GM12872 (cell line): ENCODE measurements at regions not wholly inside any gene's neighbourhood (a gene's known extent, or its start where the extent isn't known, plus 50 kb on each side); places are given as distances from the start of the nearest gene placed in this dataset.

Source experiments
- TF ChIP-seq, protein P1 (sequence below): IDR thresholded peaks from 3 replicates; pipeline ENCODE4 v1.5.1; 2011; ENCODE audit warnings: low read depth, mild to moderate bottlenecking, low read length, moderate library complexity; ENCODE audit not compliant: insufficient read depth

DNA sequence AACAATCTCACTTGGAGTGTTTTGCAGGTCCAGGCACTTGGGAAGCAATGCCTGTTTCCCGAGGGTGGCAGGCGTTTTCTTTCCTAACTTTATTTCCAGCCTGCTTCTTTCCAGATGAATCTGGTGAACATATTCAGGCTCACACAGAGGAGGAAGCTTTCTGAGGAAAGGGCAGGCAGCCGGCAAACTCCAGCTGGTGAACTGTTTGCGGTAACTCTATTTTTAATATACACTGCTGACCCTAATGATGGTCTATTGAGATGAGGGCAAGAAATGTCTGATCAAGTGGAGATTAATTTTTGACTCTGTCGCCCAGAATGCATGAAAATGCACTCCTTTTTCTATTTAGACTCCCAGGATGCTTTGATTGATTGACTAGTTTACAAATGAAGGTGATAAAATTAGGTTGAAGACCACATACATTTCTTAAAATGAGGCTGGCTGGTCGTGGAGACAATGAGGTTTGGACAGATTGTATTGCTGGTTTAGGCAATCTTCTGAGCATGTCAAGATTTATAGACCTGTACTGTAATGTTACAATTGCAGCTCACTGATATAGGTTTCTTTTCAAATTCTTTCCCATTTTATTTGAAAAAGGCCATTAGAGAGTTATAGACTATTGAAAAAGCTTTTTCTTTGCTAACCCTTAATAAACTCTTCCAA lies 153.8 kb downstream of the ATG4C start:
- TF ChIP-seq, protein P1, sequence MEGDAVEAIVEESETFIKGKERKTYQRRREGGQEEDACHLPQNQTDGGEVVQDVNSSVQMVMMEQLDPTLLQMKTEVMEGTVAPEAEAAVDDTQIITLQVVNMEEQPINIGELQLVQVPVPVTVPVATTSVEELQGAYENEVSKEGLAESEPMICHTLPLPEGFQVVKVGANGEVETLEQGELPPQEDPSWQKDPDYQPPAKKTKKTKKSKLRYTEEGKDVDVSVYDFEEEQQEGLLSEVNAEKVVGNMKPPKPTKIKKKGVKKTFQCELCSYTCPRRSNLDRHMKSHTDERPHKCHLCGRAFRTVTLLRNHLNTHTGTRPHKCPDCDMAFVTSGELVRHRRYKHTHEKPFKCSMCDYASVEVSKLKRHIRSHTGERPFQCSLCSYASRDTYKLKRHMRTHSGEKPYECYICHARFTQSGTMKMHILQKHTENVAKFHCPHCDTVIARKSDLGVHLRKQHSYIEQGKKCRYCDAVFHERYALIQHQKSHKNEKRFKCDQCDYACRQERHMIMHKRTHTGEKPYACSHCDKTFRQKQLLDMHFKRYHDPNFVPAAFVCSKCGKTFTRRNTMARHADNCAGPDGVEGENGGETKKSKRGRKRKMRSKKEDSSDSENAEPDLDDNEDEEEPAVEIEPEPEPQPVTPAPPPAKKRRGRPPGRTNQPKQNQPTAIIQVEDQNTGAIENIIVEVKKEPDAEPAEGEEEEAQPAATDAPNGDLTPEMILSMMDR = no peak

DNA sequence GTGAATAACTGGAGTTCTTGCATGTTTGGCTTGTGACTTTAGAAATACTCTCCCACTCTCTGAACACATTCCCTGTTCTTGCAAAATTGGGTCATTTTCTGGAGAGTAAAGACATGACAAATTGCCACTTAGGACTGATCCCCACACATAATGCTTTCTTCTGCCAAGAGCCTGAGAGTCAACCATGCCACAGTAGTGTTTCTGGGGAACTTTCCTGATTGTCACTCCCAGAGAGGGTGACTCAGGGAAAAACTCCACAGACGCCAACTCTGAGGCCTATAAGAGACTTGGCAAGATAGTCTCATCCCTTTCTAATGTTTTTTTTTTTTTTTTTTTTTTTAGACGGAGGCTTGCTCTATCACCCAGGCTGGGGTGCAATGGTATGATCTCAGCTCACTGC lies 157.8 kb downstream of the ATG4C start:
- TF ChIP-seq, protein P1 = no peak

DNA sequence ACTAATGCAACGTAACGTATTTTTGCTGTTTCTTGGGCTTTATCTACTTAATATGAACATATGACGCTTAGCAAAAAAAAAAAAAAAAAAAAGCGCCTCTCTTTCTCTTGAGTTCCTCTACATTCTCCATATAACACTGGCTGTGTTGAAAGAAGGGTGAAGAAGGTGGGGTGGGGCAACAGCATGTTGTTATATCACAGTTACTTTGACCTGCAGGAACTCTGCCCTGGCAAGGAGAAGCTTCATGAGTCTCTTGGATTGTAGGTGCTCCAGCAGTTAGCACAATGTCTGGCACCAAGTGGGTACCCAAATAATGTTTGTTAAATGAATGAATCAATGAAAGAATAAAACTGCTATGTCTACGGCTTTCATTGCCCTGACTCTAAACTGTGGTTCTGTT lies 162.6 kb downstream of the ATG4C start:
- TF ChIP-seq, protein P1 = no peak

DNA sequence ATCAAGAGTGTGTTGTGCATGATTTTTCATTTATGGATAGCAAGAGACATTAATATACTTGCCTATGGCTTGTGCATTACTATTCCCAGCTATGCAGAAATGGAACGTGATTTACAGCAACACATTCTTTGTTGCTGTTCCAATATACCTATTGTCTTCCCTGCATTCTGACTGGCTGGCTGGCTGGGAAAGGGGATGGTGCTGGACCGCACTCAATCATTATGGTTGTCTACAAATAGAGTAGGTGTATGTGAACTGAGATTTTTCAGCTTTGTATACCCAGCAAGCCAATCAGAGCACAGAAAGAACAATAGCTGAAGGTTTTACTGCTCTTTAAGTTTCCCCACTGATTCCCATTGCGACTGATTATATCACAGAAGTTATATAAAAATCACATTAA lies 167.5 kb downstream of the ATG4C start:
- TF ChIP-seq, protein P1 = no peak

DNA sequence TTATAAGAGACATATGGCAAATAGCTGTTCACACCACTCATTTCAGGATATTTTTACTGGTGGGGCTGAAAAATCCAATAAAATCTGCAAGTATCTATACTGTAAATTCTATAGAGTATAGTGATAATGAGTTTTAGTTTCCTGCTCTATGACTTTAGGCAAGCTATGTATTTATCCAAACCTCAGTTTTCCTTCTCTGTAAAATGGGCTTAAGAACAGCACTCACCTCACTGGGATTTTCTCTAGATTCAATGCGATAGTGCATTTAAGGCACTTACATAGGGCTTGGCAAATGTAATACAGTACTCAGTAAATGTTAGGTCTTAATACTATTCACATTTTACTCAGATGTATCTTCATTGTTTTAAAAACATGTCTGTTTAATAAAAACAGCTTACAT lies 168.7 kb downstream of the ATG4C start:
- TF ChIP-seq, protein P1 = no peak

DNA sequence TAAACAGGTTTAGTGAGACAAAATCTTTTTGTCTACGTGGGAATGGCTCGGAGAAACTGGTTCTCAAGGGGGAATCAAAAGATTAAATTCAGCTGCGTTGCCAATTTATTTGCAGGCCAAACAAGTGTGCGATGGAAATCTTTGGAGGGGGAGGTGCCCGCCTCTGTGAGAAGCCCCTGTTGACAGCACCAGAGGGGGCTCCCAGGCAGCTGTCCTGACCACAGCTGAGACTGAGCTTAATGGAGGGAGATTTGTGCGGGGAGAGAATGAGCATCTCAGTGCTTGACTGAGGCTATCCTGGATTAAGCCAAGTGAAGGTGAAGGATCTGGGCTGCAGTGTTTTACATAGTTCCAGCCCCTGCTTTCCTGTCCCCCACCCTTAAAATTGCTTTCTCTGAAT lies 169.7 kb downstream of the ATG4C start:
- TF ChIP-seq, protein P1 = no peak

DNA sequence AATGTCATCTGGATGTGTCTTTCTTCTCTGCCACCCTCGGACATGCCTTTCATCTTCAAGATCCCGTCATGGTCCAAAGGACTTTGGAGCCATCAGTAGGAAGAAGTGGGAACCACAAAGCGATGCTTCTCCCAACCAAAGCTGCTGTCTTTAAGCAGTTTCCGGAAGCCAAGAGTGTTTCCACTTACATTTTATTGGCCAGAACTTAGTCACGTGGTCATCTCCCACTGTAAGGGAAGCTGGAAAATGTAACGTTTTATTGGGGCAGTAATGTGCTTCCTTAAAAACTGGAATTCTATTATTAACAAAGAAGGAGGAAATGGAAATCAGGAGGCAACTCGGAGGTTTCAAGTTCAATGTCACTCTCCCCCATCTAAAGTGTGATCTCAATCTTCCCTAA lies 170.8 kb downstream of the ATG4C start:
- TF ChIP-seq, protein P1 = no peak
